ENCODE measurements at regions not wholly inside any gene's neighbourhood (a gene's known extent, or its start where the extent isn't known, plus 50 kb on each side); places are given as distances from the start of the nearest gene placed in this dataset.

GRCh38 chr7:21137640-21138039, 290.2 kb upstream of the SP4 start:
- no peaks in the 10 kb centered on the region for H3K4me1 ChIP-seq
- intact Hi-C loops (cut with DNase I), result no loop called here
- no peak overlapping the region for H3K27ac ChIP-seq
- H3K27me3 ChIP-seq, result no peaks in the 10 kb centered on the region
- TF ChIP-seq POLR2A (IDR thresholded peaks at IDR 0.05), result no peak
- TF ChIP-seq, protein P1, sequence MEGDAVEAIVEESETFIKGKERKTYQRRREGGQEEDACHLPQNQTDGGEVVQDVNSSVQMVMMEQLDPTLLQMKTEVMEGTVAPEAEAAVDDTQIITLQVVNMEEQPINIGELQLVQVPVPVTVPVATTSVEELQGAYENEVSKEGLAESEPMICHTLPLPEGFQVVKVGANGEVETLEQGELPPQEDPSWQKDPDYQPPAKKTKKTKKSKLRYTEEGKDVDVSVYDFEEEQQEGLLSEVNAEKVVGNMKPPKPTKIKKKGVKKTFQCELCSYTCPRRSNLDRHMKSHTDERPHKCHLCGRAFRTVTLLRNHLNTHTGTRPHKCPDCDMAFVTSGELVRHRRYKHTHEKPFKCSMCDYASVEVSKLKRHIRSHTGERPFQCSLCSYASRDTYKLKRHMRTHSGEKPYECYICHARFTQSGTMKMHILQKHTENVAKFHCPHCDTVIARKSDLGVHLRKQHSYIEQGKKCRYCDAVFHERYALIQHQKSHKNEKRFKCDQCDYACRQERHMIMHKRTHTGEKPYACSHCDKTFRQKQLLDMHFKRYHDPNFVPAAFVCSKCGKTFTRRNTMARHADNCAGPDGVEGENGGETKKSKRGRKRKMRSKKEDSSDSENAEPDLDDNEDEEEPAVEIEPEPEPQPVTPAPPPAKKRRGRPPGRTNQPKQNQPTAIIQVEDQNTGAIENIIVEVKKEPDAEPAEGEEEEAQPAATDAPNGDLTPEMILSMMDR (IDR thresholded peaks at IDR 0.05), result no peak
- ATAC-seq, result no peak
- H3K36me3 ChIP-seq (replicated peaks in 1 of 2; ENCODE audit: insufficient read depth in 1 of 2, low read depth in 2 of 2), result no peaks in the 10 kb centered on the region
- no peak overlapping the region for H3K4me3 ChIP-seq
- no peak for DNase-seq
- peaks cover 0 to 13% (median 0%) of the 10 kb centered on the region in 3 donors for H3K9me3 ChIP-seq
- WGBS, 2 donors, result 59 to 66% methylated on average over 3 of the region's 3 CpGs

GRCh38 chr7:21140622-21141021, 287.3 kb upstream of the SP4 start:
- whole genome bisulfite sequencing, 2 donors, result 68 to 76% methylated on average over 3 of the region's 3 CpGs
- Histone ChIP-seq H3K4me1 (no peaks in the 10 kb centered on the region), H3K4me3 (no peak overlapping the region), H3K36me3 (replicated peaks in 1 of 2; ENCODE audit: insufficient read depth in 1 of 2, low read depth in 2 of 2) (no peaks in the 10 kb centered on the region), H3K9me3 (peaks cover 0 to 3% (median 0%) of the 10 kb centered on the region in 3 donors), H3K27me3 (no peaks in the 10 kb centered on the region), H3K27ac (no peak overlapping the region)
- intact Hi-C loops (cut with DNase I), result no loop called here
- ATAC-seq (no peak), DNase-seq (no peak)
- no peak for TF ChIP-seq POLR2A (IDR thresholded peaks at IDR 0.05)
- TF ChIP-seq, protein P1 (IDR thresholded peaks at IDR 0.05), result no peak

- DNase-seq, result no peak
- no peaks in the 10 kb centered on the region for H3K9me3 ChIP-seq
- no peak overlapping the region for H3K4me3 ChIP-seq
- no peaks in the 10 kb centered on the region for H3K36me3 ChIP-seq (replicated peaks in 1 of 2; ENCODE audit: insufficient read depth in 1 of 2, low read depth in 2 of 2)
- no peak for ATAC-seq
- no peak overlapping the region for H3K27ac ChIP-seq
- TF ChIP-seq POLR2A (IDR thresholded peaks at IDR 0.05), result no peak
- TF ChIP-seq, protein P1 (IDR thresholded peaks at IDR 0.05), result no peak
- intact Hi-C loops (cut with DNase I), result no loop called here
- no peaks in the 10 kb centered on the region for H3K27me3 ChIP-seq
- 45 to 54% methylated on average over 3 of the region's 3 CpGs for WGBS, 2 donors
- H3K4me1 ChIP-seq, result no peaks in the 10 kb centered on the region
Measured at GRCh38 chr7:21141476-21141875, 286.4 kb upstream of the SP4 start.

- no peaks in the 10 kb centered on the region for H3K27me3 ChIP-seq
- DNase-seq (no peak), ATAC-seq (no peak)
- no peak overlapping the region for H3K27ac ChIP-seq
- no peaks in the 10 kb centered on the region for H3K9me3 ChIP-seq
- intact Hi-C loops (cut with DNase I), result no loop called here
- no peak overlapping the region for H3K4me3 ChIP-seq
- TF ChIP-seq POLR2A (IDR thresholded peaks at IDR 0.05), result no peak
- TF ChIP-seq, protein P1 (IDR thresholded peaks at IDR 0.05), result no peak
- H3K36me3 ChIP-seq (replicated peaks in 1 of 2; ENCODE audit: insufficient read depth in 1 of 2, low read depth in 2 of 2), result no peaks in the 10 kb centered on the region
- WGBS, 2 donors, result 72 to 77% methylated on average over 8 of the region's 8 CpGs
- H3K4me1 ChIP-seq, result no peaks in the 10 kb centered on the region
Measured at GRCh38 chr7:21142081-21142480, 285.8 kb upstream of the SP4 start.

DNA sequence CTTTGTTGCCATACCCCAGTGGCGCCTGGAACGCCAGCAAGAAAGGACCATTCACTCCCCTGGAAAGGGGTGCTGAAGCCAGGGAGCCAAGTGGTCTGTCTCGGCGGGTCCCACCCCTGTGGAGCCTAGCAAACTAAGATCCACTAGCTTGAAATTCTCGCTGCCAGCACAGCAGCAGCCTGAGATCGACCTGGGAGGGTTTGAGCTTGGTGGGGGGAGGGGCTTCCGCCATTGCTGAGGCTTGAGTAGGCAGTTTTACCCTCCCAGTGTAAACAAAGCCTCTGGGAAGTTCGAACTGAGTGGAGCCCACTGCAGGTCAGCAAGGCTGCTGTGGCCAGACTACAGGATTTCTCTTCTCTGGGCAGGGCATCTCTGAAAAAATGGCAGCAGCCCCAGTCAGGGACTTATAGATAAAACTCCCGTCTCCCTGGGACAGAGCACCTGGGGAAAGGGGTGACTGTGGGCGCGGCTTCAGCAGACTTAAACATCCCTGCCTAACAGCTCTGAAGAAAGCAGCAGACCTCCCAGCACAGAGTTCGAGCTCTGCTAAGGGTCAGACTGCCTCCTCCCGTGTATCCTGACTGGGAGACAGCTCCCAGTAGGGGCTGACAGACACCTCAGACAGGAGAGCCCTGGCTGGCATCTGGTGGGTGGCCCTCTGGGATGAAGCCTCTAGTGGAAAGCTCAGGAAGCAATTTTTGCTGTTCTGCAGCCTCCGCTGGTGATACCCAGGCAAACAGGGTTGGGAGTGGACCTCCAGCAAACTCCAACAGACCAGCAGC, 281.1 kb upstream of the SP4 start:
- DNase-seq (no peak), ATAC-seq (no peak)
- no peaks in the 10 kb centered on the region for H3K9me3 ChIP-seq
- H3K4me1 ChIP-seq, result no peaks in the 10 kb centered on the region
- WGBS, 2 donors, result 50 to 66% methylated on average over 9 to 14 of the region's 14 CpGs
- no peak overlapping the region for H3K4me3 ChIP-seq
- H3K27me3 ChIP-seq, result no peaks in the 10 kb centered on the region
- TF ChIP-seq, protein P1 (IDR thresholded peaks at IDR 0.05), result no peak
- TF ChIP-seq POLR2A (IDR thresholded peaks at IDR 0.05), result no peak
- H3K36me3 ChIP-seq (replicated peaks in 1 of 2; ENCODE audit: insufficient read depth in 1 of 2, low read depth in 2 of 2), result no peaks in the 10 kb centered on the region
- no peak overlapping the region for H3K27ac ChIP-seq
- intact Hi-C loops (cut with DNase I), result no loop called here
